ENCODE measurements at regions not wholly inside any gene's neighbourhood (a gene's known extent, or its start where the extent isn't known, plus 50 kb on each side); places are given as distances from the start of the nearest gene placed in this dataset.

DNA sequence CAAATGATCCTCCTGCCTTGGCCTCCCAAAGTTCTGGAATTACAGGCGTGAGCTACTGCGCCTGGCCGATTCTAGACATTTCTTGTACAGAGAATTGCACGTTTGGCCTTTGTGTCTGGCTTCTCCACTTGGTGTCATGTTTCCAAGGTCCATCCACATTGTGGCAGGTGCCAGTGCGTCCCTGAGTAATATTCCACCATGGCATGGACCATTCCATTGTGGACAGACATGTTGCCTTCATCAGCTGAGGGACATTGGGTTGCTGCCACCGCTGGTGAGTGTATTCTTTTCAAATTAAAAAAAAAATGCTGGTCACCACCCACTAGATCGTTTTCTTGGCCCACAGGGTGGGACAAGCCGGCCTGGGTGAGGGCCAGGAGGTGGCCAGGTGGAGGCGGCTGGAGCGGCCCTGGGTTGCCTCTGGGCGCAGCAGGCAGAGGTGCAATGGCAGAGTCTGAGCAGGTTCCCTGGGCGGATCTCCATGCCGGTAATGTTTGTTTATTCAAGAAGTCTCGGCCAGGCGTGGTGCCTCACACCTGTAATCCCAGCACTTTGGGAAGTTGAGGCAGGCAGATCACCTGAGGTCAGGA lies 274.1 kb downstream of the SEC14L1 start:
- ATAC-seq (no peak), DNase-seq (no peak)
- Mint-ChIP-seq H3K27me3 (no peaks in the 10 kb centered on the region), H3K27ac (no peak overlapping the region), H3K4me3 (no peak overlapping the region), H3K4me1 (peaks cover 30% of the 10 kb centered on the region), H3K36me3 (ENCODE audit: low read depth) (no peaks in the 10 kb centered on the region)
- no peaks in the 10 kb centered on the region for H3K9me3 ChIP-seq (ENCODE audit: control insufficient read depth, low read length, poor library complexity, severe bottlenecking)

DNA sequence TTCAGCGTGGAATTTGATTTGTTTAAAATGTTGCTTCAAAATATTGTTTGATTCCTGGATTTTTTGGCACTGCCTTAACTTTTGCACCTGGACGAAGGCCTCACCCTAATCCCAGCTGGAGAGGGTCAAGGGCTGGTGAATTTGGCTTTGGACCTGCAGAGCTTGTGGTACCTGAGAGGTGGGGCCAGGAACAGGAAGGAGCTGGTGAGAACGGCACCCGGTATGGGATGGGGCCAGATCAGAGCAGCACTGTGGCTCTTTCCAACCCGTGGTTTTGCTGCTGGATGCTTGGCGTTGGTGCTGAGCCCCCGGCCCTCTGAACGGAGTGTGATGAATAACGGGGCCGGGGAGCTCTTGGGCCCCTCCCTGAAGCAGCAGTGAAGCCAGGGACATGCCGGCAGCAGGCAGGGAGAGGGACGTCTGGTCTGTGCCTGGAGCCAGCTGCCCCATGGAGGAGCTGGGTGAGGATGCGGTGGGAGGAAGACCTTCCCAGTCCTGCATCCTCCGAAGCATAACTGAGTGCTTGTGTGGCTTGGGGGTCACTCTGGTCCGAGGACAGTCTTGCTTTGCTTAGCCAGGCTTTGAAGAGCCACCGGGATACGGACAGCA lies 275.4 kb downstream of the SEC14L1 start:
- Mint-ChIP-seq H3K27me3 (no peaks in the 10 kb centered on the region), H3K4me1 (peaks cover 35% of the 10 kb centered on the region), H3K36me3 (ENCODE audit: low read depth) (no peaks in the 10 kb centered on the region), H3K4me3 (peak overlapping the region; percentile 69), H3K27ac (peak overlapping the region; percentile 32)
- DNase-seq (no peak), ATAC-seq (no peak)
- H3K9me3 ChIP-seq (ENCODE audit: control insufficient read depth, low read length, poor library complexity, severe bottlenecking), result no peaks in the 10 kb centered on the region

DNA sequence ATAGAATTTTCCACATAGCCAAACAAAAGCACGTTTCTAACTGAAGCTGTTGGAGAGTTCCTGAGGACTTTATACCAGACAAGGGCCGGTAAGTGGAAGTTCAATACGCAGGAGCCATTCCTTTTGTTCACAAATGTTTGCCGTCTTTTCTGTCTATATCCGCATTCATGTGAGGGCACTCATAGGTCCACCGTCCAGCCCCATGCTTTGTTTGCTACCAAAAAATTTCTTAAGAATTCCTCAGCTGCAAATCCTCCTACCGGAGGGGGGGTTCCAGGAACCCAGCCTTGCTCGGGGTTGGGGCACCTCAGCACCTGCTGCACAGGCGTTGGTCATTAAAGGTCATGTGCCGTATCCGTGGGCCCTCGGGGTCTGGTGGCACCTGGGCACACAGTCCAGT lies 276.8 kb downstream of the SEC14L1 start:
- no peaks in the 10 kb centered on the region for H3K9me3 ChIP-seq (ENCODE audit: control insufficient read depth, low read length, poor library complexity, severe bottlenecking)
- H3K4me1 Mint-ChIP-seq, result peaks cover 40% of the 10 kb centered on the region
- H3K36me3 Mint-ChIP-seq (ENCODE audit: low read depth), result no peaks in the 10 kb centered on the region
- ATAC-seq (no peak), DNase-seq (no peak)
- no peaks in the 10 kb centered on the region for H3K27me3 Mint-ChIP-seq
- peak overlapping the region; percentile 32 for H3K27ac Mint-ChIP-seq
- H3K4me3 Mint-ChIP-seq, result no peak overlapping the region

DNA sequence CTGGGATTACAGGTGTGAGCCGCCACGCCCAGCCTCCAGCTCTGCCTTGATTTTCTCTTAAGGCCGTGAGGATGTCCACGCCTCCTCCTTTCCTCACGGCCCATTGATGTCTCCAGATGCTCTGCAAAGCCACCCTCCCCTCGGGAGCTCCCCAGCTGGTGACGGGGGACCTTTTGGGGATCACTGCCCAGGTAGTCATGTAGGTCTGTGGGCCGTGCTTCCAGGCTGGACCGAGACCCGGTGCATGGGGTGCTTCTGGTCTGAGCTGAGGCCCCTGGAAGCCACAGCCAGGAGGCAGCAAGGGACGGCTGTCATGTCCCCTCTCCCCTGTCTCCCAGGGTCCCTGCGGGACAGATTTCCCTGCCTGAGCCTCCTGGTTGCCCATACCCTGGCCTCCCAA lies 277.8 kb downstream of the SEC14L1 start:
- ATAC-seq, result no peak
- Mint-ChIP-seq H3K27me3 (no peaks in the 10 kb centered on the region), H3K36me3 (ENCODE audit: low read depth) (no peaks in the 10 kb centered on the region), H3K4me1 (peaks cover 33% of the 10 kb centered on the region), H3K4me3 (no peak overlapping the region), H3K27ac (no peak overlapping the region)
- H3K9me3 ChIP-seq (ENCODE audit: control insufficient read depth, low read length, poor library complexity, severe bottlenecking), result no peaks in the 10 kb centered on the region
- DNase-seq, result no peak

DNA sequence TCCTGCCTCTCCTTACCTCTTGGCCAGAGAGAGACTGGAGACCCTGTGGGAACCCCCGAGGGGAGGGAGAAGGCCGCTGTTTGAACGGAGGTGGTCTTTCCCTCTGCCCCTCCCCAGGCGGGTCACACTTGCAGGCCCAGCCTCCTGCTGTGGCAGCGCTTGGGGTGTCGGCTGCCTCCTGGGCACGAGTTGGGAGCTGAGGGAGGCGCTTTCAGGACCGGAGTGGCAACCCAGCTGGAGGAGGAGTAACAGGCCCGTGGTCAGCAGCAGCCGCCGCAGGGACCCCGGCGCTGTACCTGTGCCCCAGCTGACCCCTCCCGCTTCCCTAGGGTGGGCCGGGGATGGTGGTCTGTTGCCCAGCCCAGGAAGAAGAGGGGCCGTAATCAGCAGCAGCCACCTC lies 278.3 kb downstream of the SEC14L1 start:
- no peak for DNase-seq
- Mint-ChIP-seq H3K27ac (no peak overlapping the region), H3K4me3 (no peak overlapping the region), H3K27me3 (no peaks in the 10 kb centered on the region), H3K4me1 (peaks cover 33% of the 10 kb centered on the region), H3K36me3 (ENCODE audit: low read depth) (no peaks in the 10 kb centered on the region)
- ATAC-seq, result no peak
- H3K9me3 ChIP-seq (ENCODE audit: control insufficient read depth, low read length, poor library complexity, severe bottlenecking), result no peaks in the 10 kb centered on the region

DNA sequence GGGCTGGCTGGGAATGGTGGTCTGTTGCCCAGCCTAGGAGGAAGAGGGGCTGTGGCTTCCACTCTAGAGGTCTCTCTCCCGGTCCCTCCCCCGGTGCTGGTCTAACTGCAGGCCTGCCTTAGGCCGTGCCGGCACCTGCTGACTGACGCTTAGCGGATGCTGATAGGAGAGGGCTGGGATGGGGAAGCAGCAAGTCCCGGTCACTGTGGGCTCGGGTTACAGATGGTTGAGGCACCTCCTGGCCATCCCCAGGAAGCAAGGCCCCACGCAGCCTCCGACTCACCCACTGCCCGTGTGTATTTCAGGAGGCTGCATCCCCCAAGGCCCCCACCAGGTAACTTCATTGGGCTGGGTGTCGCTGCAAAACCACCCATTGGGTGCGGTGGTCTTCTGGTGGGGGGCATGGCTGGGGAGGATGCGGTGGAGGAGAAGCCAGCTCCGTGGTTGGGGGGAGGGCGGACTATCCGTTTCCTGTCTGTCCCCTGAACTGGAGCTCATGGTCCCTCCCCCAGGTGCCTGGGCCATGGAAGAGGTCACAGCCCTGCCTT lies 278.9 kb downstream of the SEC14L1 start:
- ATAC-seq (no peak), DNase-seq (no peak)
- H3K9me3 ChIP-seq (ENCODE audit: control insufficient read depth, low read length, poor library complexity, severe bottlenecking), result no peaks in the 10 kb centered on the region
- Mint-ChIP-seq H3K36me3 (ENCODE audit: low read depth) (no peaks in the 10 kb centered on the region), H3K27ac (no peak overlapping the region), H3K27me3 (no peaks in the 10 kb centered on the region), H3K4me3 (peak overlapping the region; percentile 36), H3K4me1 (peaks cover 35% of the 10 kb centered on the region)

DNA sequence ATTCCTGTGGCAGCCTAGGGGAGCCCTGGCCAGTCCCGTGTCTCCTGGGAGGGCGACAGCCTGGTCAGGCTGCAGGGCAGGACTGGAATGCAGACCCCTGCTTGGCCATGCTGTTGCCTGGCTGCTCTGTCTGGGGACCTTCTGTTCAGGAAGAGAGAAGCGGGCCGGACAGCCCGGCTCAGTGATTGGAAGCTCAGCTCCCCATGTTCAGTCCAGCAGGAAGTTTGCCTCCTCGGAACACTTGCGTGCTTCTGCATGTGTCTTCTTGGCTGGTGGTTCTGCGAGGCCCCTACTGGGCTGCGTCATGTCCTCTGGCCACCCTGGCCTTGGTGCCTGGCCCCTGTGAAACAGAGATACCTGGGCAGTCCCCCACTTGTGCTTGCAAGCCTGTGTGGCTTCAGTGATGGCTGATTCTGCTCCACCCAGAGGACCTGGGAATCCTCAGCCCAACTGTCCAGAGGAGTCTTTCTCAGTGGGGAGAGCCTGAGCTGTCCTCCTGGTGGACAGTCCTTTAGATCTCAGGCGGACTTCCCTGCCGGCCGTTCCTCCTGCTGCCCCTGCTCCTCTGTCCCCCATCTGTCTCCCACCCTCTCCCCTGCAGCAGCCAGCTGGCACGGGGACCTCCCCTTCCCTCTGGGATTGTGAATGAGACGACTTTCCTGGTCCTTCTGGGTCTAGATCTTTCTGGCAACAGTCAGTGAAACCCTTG lies 279.5 kb downstream of the SEC14L1 start:
- DNase-seq (no peak), ATAC-seq (no peak)
- Mint-ChIP-seq H3K27me3 (no peaks in the 10 kb centered on the region), H3K36me3 (ENCODE audit: low read depth) (no peaks in the 10 kb centered on the region), H3K27ac (peak overlapping the region; percentile 92), H3K4me3 (peak overlapping the region; percentile 84), H3K4me1 (peaks cover 35% of the 10 kb centered on the region)
- H3K9me3 ChIP-seq (ENCODE audit: control insufficient read depth, low read length, poor library complexity, severe bottlenecking), result no peaks in the 10 kb centered on the region

DNA sequence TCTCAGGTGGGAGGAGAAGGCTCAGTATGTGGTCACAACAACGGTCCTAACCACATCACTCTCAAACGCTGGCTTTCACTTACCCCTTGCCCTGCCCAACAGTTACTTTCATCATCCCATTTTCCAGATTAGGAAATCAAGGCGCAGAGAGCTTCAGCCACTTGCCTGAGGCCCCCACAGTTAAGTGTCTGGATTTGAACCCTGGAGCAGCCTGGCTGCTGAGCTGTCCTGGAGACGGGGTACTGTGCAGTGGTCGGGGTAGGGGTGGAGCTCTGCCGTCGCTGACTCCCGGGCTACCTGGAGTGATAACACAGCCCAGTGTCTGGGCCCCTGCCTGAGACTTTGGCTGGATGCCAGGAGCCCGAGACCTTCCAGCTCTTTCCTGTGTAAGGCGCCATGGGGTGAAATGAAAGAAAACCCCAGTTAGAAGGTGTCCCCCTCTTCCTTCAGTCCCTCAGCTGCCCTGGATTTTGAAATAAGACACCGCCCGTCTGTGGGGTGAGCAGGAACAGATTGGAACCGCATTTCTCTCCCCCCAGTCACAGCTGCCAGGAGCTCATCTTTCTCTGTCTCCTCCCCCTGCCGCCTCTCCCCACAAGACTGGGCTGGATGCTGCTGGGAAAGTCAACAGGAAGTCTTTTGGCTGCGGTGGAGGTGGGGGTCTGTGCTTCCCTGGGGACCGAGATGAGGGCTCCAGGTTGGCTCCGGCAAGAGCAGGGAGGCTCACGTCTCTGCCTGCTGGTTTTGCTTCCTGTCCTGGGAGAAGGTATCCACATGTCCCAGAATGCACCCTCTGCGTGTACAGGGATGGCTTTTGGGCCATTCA lies 280.2 kb downstream of the SEC14L1 start:
- H3K36me3 Mint-ChIP-seq (ENCODE audit: low read depth), result no peaks in the 10 kb centered on the region
- H3K4me1 Mint-ChIP-seq, result peaks cover 32% of the 10 kb centered on the region
- H3K9me3 ChIP-seq (ENCODE audit: control insufficient read depth, low read length, poor library complexity, severe bottlenecking), result no peaks in the 10 kb centered on the region
- no peaks in the 10 kb centered on the region for H3K27me3 Mint-ChIP-seq
- ATAC-seq (peak; percentile 75), DNase-seq (peak; percentile 44 to 56 (median 49))
- peak overlapping the region; percentile 92 for H3K27ac Mint-ChIP-seq
- H3K4me3 Mint-ChIP-seq, result peak overlapping the region; percentile 84

DNA sequence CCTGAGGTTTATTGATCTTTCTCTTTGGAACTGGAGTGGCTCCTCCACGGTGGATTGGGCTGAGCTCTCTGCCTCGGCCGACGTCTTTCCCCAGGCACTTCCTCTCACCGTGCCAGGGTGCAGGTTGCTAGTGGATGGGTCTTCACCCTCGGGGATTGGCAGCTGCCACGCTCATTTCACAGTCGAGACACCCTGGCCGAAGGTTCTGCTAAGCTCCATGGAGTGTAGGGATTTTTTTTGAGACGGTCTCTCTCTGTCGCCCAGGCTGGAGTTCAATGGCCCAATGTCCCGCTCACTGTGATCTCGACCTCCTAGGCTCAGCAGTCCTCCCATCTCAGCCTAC lies 280.8 kb downstream of the SEC14L1 start:
- Mint-ChIP-seq H3K27ac (peak overlapping the region; percentile 92), H3K27me3 (no peaks in the 10 kb centered on the region), H3K36me3 (ENCODE audit: low read depth) (no peaks in the 10 kb centered on the region), H3K4me3 (peak overlapping the region; percentile 84), H3K4me1 (peaks cover 35% of the 10 kb centered on the region)
- no peak for DNase-seq
- H3K9me3 ChIP-seq (ENCODE audit: control insufficient read depth, low read length, poor library complexity, severe bottlenecking), result no peaks in the 10 kb centered on the region
- no peak for ATAC-seq

DNA sequence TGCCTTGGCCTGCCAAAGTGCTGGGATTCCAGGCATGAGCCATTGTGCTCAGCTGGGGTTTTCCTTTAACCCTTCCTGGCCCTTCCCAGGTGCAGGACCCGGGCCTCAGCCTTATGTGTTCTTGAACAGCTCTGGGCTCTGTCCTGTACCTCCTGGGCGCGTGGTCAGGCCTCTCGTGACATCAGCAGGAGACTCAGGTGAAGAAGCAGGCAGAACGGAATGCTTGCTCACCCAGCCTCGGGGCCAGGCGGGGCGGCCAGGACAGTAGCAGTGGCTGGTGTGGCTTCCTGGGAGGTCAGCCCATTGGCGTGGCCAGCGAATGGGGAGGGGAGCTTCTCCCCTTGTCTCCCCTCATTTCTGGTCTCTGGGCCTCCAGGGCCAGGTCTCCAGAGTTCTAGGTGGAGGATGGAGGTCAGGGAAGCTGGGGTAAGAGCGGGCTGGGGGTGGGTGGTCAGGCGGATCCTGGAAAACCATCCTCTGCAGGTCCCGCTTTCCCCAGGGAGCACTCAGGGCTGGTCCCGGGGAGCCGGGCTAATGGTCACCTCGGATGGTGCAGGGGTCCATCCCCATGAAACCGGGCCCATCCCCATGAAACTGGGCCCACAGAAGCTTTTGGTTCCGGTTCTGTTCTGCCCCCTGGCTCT lies 281.5 kb downstream of the SEC14L1 start:
- Mint-ChIP-seq H3K36me3 (ENCODE audit: low read depth) (no peaks in the 10 kb centered on the region), H3K4me3 (no peak overlapping the region), H3K27ac (peak overlapping the region; percentile 92), H3K4me1 (peaks cover 41% of the 10 kb centered on the region), H3K27me3 (no peaks in the 10 kb centered on the region)
- no peak for DNase-seq
- H3K9me3 ChIP-seq (ENCODE audit: control insufficient read depth, low read length, poor library complexity, severe bottlenecking), result no peaks in the 10 kb centered on the region
- ATAC-seq, result no peak

DNA sequence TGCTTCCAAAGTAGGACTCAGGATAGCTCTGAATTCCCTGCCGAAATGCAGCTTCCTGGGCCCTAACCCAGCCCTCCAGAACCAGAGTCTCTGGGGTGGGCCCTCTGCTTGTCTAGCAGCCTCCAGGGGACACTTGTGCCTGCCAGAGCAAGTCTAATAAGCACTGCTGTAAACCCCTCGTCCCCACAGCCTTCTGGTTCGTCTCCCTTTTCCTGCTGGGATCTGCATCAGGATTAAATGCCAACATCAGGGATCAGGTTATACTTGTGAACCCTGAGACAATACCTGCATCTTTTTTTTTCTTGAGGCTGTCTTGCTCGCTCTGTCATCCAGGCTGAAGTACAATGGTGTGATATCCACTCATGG lies 282.0 kb downstream of the SEC14L1 start:
- no peak overlapping the region for H3K4me3 Mint-ChIP-seq
- DNase-seq (no peak), ATAC-seq (no peak)
- H3K9me3 ChIP-seq (ENCODE audit: control insufficient read depth, low read length, poor library complexity, severe bottlenecking), result no peaks in the 10 kb centered on the region
- peaks cover 45% of the 10 kb centered on the region for H3K4me1 Mint-ChIP-seq
- H3K27ac Mint-ChIP-seq, result peak overlapping the region; percentile 92
- no peaks in the 10 kb centered on the region for H3K36me3 Mint-ChIP-seq (ENCODE audit: low read depth)
- no peaks in the 10 kb centered on the region for H3K27me3 Mint-ChIP-seq

DNA sequence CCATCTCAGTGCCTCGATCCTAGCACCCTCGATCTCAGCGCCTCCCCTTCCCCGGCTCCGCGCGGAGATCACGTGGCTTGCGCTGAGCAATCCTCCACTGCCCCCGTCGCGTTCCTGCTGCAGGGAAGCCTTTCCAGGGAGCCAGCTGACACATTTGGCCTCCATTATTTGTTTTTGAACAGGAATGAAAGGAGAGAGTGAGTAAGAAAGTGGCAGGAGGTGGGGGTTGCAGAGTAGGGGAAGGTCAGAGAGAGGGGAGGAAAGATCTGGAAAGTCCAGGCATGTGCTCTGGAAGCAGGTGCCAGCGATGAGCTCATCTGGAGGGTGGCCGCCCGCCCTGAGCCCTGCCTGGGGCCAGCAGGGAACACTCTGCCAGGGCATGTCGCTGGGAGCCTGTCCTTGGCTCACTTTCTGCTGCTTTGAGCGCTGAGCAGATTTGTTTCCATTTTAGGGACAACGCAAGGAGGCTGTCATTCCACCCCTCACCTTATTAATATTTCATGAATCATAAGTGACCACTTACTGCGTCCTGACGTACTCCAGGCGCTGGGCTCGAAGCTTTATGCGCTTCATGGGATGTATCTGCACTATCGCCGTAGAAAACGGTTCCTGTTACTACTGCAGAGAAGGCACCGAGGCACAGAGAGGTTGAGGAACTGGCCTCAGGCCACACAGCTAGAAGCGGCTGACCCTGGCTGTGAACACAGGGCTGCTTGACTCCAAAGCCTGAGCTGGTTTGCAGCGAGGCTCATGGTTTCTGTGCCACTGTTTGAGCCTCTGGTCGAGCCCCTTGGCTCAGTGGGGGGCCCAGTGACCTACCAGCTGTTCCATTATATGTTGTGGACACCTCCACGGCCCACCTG lies 283.1 kb downstream of the SEC14L1 start:
- H3K9me3 ChIP-seq (ENCODE audit: control insufficient read depth, low read length, poor library complexity, severe bottlenecking), result no peaks in the 10 kb centered on the region
- ATAC-seq (no peak), DNase-seq (no peak)
- Mint-ChIP-seq H3K4me3 (no peak overlapping the region), H3K4me1 (peaks cover 53% of the 10 kb centered on the region), H3K27ac (no peak overlapping the region), H3K27me3 (no peaks in the 10 kb centered on the region), H3K36me3 (ENCODE audit: low read depth) (no peaks in the 10 kb centered on the region)
